Body of pancreas (tissue), 4 donors: ENCODE measurements at regions not wholly inside any gene's neighbourhood (a gene's known extent, or its start where the extent isn't known, plus 50 kb on each side); places are given as distances from the start of the nearest gene placed in this dataset.

Experiments
- ATAC-seq: fragments of 150-250 bp; one replicate; pipeline ENCODE4 v1.9.1; 2016
- DNase-seq, 4 donors: peaks; one replicate each; pipeline ENCODE4 v3.0.0-alpha.2; 2019
- H3K27ac ChIP-seq, 4 donors: fragments of 200-600 bp; sonication (generic); 1 replicate in 3 of 4; 2 replicates in 1 of 4; pipeline versions ENCODE4 v1.5.1 to v1.6.1; 2016 to 2019; ENCODE audit warnings: mild to moderate bottlenecking in 1 of 4, mixed read lengths in 1 of 4, moderate library complexity in 1 of 4
- H3K27me3 ChIP-seq, 2 donors: fragments of 200-600 bp; sonication (generic); one replicate each; pipeline ENCODE4 v1.6.0; 2016; ENCODE audit warnings: mild to moderate bottlenecking in 1 of 2
- H3K36me3 ChIP-seq, 2 donors: fragments of 200-600 bp; sonication (generic); replicated peaks in 1 of 2; 2 replicates each; pipeline ENCODE4 v1.5.1; 2016; ENCODE audit warnings: low read depth in 2 of 2; ENCODE audit not compliant: insufficient read depth in 1 of 2
- H3K4me1 ChIP-seq: fragments of 200-600 bp; sonication (generic); one replicate; pipeline ENCODE4 v1.6.0; 2016
- H3K4me3 ChIP-seq, 2 donors: fragments of 200-600 bp; sonication (generic); 1 replicate in 1 of 2; 2 replicates in 1 of 2; pipeline ENCODE4 v1.5.1; 2016 to 2019
- H3K9me3 ChIP-seq, 3 donors: fragments of 200-600 bp; sonication (generic); 1 replicate in 2 of 3; 2 replicates in 1 of 3; pipeline ENCODE4 v1.5.1; 2016
- CTCF ChIP-seq, 7 experiments: fragments of 450-650 bp in 4 of 7; fragments of 200-600 bp in 3 of 7; sonication (generic) in 3 of 7; IDR thresholded peaks; one replicate each; pipeline ENCODE4 v1.5.1; 2016 to 2019; ENCODE audit warnings: antibody characterized with exemption in 7 of 7
- POLR2A ChIP-seq, 3 donors: fragments of 450-650 bp; IDR thresholded peaks; one replicate each; pipeline ENCODE4 v1.6.1; 2016; ENCODE audit warnings: antibody characterized with exemption in 3 of 3, mild to moderate bottlenecking in 2 of 3
- WGBS, 2 donors: methylation state at CpG; one replicate each; pipeline ENCODE4 v1.1.5; 2017; 5-methylcytosine and 5-hydroxymethylcytosine counted together
- intact Hi-C: fragments of 100-400 bp; cut with DNase I; formaldehyde crosslinking; loops from one replicate; pipeline ENCODE4 v1.15.1; 2023

GRCh38 chr9:28805197-28805596, 1231.9 kb upstream of the C9orf72 start:
- Histone ChIP-seq H3K36me3 (no peaks in the 10 kb centered on the region), H3K4me1 (no peaks in the 10 kb centered on the region), H3K4me3 (no peak overlapping the region), H3K27me3 (no peaks in the 10 kb centered on the region), H3K9me3 (no peaks in the 10 kb centered on the region), H3K27ac (no peak overlapping the region)
- TF ChIP-seq CTCF (IDR thresholded peaks at IDR 0.05), result no peak
- no peak for TF ChIP-seq POLR2A (IDR thresholded peaks at IDR 0.05)
- 70 to 81% methylated on average over 1 of the region's 1 CpG for WGBS, 2 donors
- intact Hi-C loops, result no loop called here
- ATAC-seq (no peak), DNase-seq (no peak)

GRCh38 chr9:28808042-28808441, 1234.8 kb upstream of the C9orf72 start:
- ATAC-seq, result no peak
- Histone ChIP-seq H3K4me3 (no peak overlapping the region), H3K4me1 (no peaks in the 10 kb centered on the region), H3K9me3 (no peaks in the 10 kb centered on the region), H3K27ac (no peak overlapping the region), H3K36me3 (no peaks in the 10 kb centered on the region), H3K27me3 (no peaks in the 10 kb centered on the region)
- TF ChIP-seq CTCF (IDR thresholded peaks at IDR 0.05) (no peak), POLR2A (IDR thresholded peaks at IDR 0.05) (no peak)
- DNase-seq, result no peak
- intact Hi-C loops, result no loop called here

GRCh38 chr9:28810388-28811075, 1237.3 kb upstream of the C9orf72 start:
- H3K4me3 ChIP-seq, result no peak overlapping the region
- H3K4me1 ChIP-seq, result no peaks in the 10 kb centered on the region
- intact Hi-C loops, result no loop called here
- no peaks in the 10 kb centered on the region for H3K9me3 ChIP-seq
- no peaks in the 10 kb centered on the region for H3K36me3 ChIP-seq
- H3K27ac ChIP-seq, result no peak overlapping the region
- 15 to 38% methylated on average over 1 of the region's 1 CpG for WGBS, 2 donors
- H3K27me3 ChIP-seq, result no peaks in the 10 kb centered on the region
- no peak for DNase-seq
- ATAC-seq, result no peak
- no peak for TF ChIP-seq CTCF (IDR thresholded peaks at IDR 0.05)
- TF ChIP-seq POLR2A (IDR thresholded peaks at IDR 0.05), result no peak

- no peak for DNase-seq
- no peak overlapping the region for H3K27ac ChIP-seq
- intact Hi-C loops, result no loop called here
- H3K9me3 ChIP-seq, result no peaks in the 10 kb centered on the region
- no peak overlapping the region for H3K4me3 ChIP-seq
- H3K36me3 ChIP-seq, result no peaks in the 10 kb centered on the region
- no peaks in the 10 kb centered on the region for H3K4me1 ChIP-seq
- ATAC-seq, result no peak
- WGBS, 2 donors, result 10 to 19% methylated on average over 2 of the region's 2 CpGs
- no peaks in the 10 kb centered on the region for H3K27me3 ChIP-seq
- TF ChIP-seq CTCF (IDR thresholded peaks at IDR 0.05) (no peak), POLR2A (IDR thresholded peaks at IDR 0.05) (no peak)
Observed at GRCh38 chr9:28820741-28821140, 1247.5 kb upstream of the C9orf72 start.

- Histone ChIP-seq H3K27me3 (no peaks in the 10 kb centered on the region), H3K36me3 (no peaks in the 10 kb centered on the region), H3K9me3 (no peaks in the 10 kb centered on the region), H3K4me1 (no peaks in the 10 kb centered on the region), H3K27ac (no peak overlapping the region), H3K4me3 (no peak overlapping the region)
- TF ChIP-seq POLR2A (IDR thresholded peaks at IDR 0.05) (no peak), CTCF (IDR thresholded peaks at IDR 0.05) (no peak)
- WGBS, 2 donors, result 36 to 46% methylated on average over 2 of the region's 2 CpGs
- intact Hi-C loops, result no loop called here
- ATAC-seq, result no peak
- DNase-seq, result no peak
Observed at GRCh38 chr9:28821240-28821639, 1248.0 kb upstream of the C9orf72 start.
